K562 (cell line): ENCODE measurements at regions not wholly inside any gene's neighbourhood (a gene's known extent, or its start where the extent isn't known, plus 50 kb on each side); places are given as distances from the start of the nearest gene placed in this dataset.

ENCODE experiments used
- ATAC-seq: fragments of 200-7000 bp; cut with Tn5 transposase; 3 replicates; pipeline ENCODE4 v1.9.1; 2020; ENCODE audit warnings: moderate library complexity
- BruUV-seq: library from RNA; stranded (reverse); fragments of 400-500 nt; replicated peaks from 2 replicates; lab custom pipeline; 2021; lab: Mats Ljungman, UMichigan
- CTCF ChIA-PET: fragments of 300-600 bp; formaldehyde crosslinking; extraction: SDS; loops from one replicate; lab custom pipeline; 2021; ENCODE audit warnings: low intra/inter-chr PET ratio; lab: Yijun Ruan, JAX
- POLR2A ChIA-PET: fragments of 300-600, 350-650 bp; sonication (Branson Sonifier 250); formaldehyde crosslinking; extraction: SDS; loops from one replicate; lab custom pipeline; 2021; ENCODE audit warnings: antibody characterized with exemption, inconsistent platforms; lab: Yijun Ruan, JAX
- DNase-seq, 4 experiments: peaks; one replicate each; pipeline versions ENCODE4 v3.0.0 to v3.0.0-alpha.2; 2011 to 2018; ENCODE audit warnings: low spot score in 3 of 4, mixed read lengths in 3 of 4; ENCODE audit errors: extremely low read depth in 1 of 4
- FAIRE-seq: peaks from 2 replicates; lab custom pipeline; 2011; peaks lifted over from hg19 to GRCh38; lab: Jason Lieb, UNC
- H2AFZ ChIP-seq: 2 replicates; pipeline ENCODE4 v1.6.0; 2011; ENCODE audit warnings: low read depth, low read length, control low read depth, inconsistent platforms
- H3K27ac ChIP-seq: fragments of 200-600 bp; 3 replicates; pipeline ENCODE4 v1.8.0; 2011; ENCODE audit warnings: low read depth, mild to moderate bottlenecking, control low read depth, inconsistent platforms, low read length, moderate library complexity, mixed read lengths; ENCODE audit errors: extremely low read depth
- H3K27me3 ChIP-seq, 2 experiments: fragments of 300-600 bp in 1 of 2; 2 replicates in 1 of 2; 3 replicates in 1 of 2; pipeline versions ENCODE4 v1.6.0 to v1.8.0; 2011; ENCODE audit warnings: inconsistent platforms in 2 of 2, low read length in 2 of 2, mild to moderate bottlenecking in 1 of 2, mixed read lengths in 1 of 2, moderate library complexity in 1 of 2; ENCODE audit not compliant: control insufficient read depth in 2 of 2, insufficient read depth in 2 of 2
- H3K36me3 ChIP-seq: fragments of 300-600 bp; 3 replicates; pipeline ENCODE4 v1.8.0; 2011; ENCODE audit warnings: mild to moderate bottlenecking, low read length, inconsistent platforms; ENCODE audit not compliant: control insufficient read depth, insufficient read depth
- H3K4me1 ChIP-seq, 2 experiments: fragments of 200-600 bp in 1 of 2; replicated peaks in 1 of 2; 2 replicates in 1 of 2; 3 replicates in 1 of 2; pipeline versions ENCODE4 v1.5.1 to v1.8.0; 2011; ENCODE audit warnings: inconsistent platforms in 2 of 2, low read length in 2 of 2, mild to moderate bottlenecking in 1 of 2, mixed read lengths in 1 of 2, moderate library complexity in 1 of 2; ENCODE audit not compliant: control insufficient read depth in 2 of 2, insufficient read depth in 2 of 2
- H3K4me2 ChIP-seq: 2 replicates; pipeline ENCODE4 v1.6.1; 2011; ENCODE audit warnings: low read length, control low read depth, inconsistent platforms, mixed read lengths; ENCODE audit not compliant: insufficient read depth
- H3K4me3 ChIP-seq: fragments of 200-600 bp; sonication (generic), shearing (Covaris generic); 2 replicates; pipeline ENCODE4 v1.5.1; 2016; ENCODE audit warnings: control low read depth, inconsistent platforms
- H3K79me2 ChIP-seq: fragments of 200-600 bp; 3 replicates; pipeline ENCODE4 v1.8.0; 2011; ENCODE audit warnings: low read length, inconsistent platforms; ENCODE audit not compliant: control insufficient read depth, insufficient read depth
- H3K9ac ChIP-seq, 2 experiments: 2 replicates each; pipeline versions ENCODE4 v1.6.0 to v1.6.1; 2011; ENCODE audit warnings: low read depth in 2 of 2, low read length in 2 of 2, control low read depth in 1 of 2, inconsistent platforms in 1 of 2, mild to moderate bottlenecking in 1 of 2, mixed read lengths in 1 of 2; ENCODE audit not compliant: insufficient read depth in 1 of 2
- H3K9me1 ChIP-seq: one replicate; pipeline ENCODE4 v1.6.0; 2011; ENCODE audit warnings: inconsistent platforms, mild to moderate bottlenecking, low read length, moderate library complexity; ENCODE audit not compliant: control insufficient read depth, insufficient read depth
- H3K9me3 ChIP-seq: replicated peaks from 2 replicates; pipeline ENCODE4 v1.5.1; 2011; ENCODE audit warnings: low read depth, low read length, inconsistent platforms; ENCODE audit not compliant: control insufficient read depth, insufficient read depth
- H4K20me1 ChIP-seq: replicated peaks from 2 replicates; pipeline ENCODE4 v1.6.1; 2011; ENCODE audit warnings: low read length, inconsistent platforms, mixed read lengths; ENCODE audit not compliant: control insufficient read depth, insufficient read depth
- HNRNPH1 ChIP-seq: fragments of 200-400 bp; formaldehyde crosslinking; optimal IDR thresholded peaks from 2 replicates; pipeline ENCODE3; 2017; ENCODE audit warnings: low read depth, mild to moderate bottlenecking, low read length, moderate library complexity
- ZFP36 ChIP-seq: fragments of 150-350 bp; IDR thresholded peaks from 2 replicates; pipeline ENCODE4 v1.6.1; 2018; ENCODE audit warnings: low read length, low read depth; ENCODE audit not compliant: partially characterized antibody
- WGBS: fragments of 100-300 bp; shearing (Covaris generic); methylation state at CpG from one replicate; pipeline ENCODE4 v1.1.6; 2016; ENCODE audit warnings: low coverage, mixed read lengths; ENCODE audit not compliant: insufficient coverage; ENCODE audit errors: missing lambda C conversion rate; 5-methylcytosine and 5-hydroxymethylcytosine counted together
- in situ Hi-C: fragments of 300-500 bp; cut with MboI; formaldehyde crosslinking; loops from 4 replicates; pipeline ENCODE4 v1.15.0; 2018; ENCODE audit warnings: inconsistent platforms, mixed read lengths
- intact Hi-C: fragments of 100-400 bp; cut with micrococcal nuclease; formaldehyde crosslinking; loops from 2 replicates; pipeline ENCODE4 v1.14.2; 2022
- TF ChIP-seq, protein P1 (sequence below): sonication (generic); formaldehyde crosslinking; IDR thresholded peaks from 2 replicates; pipeline ENCODE4 v1.8.1; 2023; ENCODE audit warnings: mild to moderate bottlenecking, missing genetic modification reagents, moderate library complexity
- TF ChIP-seq, protein P2 (sequence below): fragments of 250-450 bp; sonication (Bioruptor Pico); IDR thresholded peaks from 2 replicates; pipeline ENCODE4 v1.8.0; 2022; ENCODE audit warnings: moderate library complexity, mild to moderate bottlenecking, inconsistent platforms
- TF ChIP-seq, protein P3 (sequence below): fragments of 250-450 bp; sonication (Bioruptor Pico); IDR thresholded peaks from 2 replicates; pipeline ENCODE4 v1.4.0; 2020; ENCODE audit warnings: mild to moderate bottlenecking, moderate library complexity, borderline replicate concordance

GRCh38 chr6:168939041-168939440 lies 314.6 kb downstream of the THBS2 start:
- H3K4me1 ChIP-seq, result no peaks in the 10 kb centered on the region
- no peak overlapping the region for H3K4me3 ChIP-seq
- ChIA-PET POLR2A (no interaction called here), CTCF (no interaction called here)
- H3K36me3 ChIP-seq, result no peaks in the 10 kb centered on the region
- no peaks in the 10 kb centered on the region for H3K79me2 ChIP-seq
- no TSS peak for BruUV-seq
- ATAC-seq (no peak), FAIRE-seq (no peak), DNase-seq (no peak)
- TF ChIP-seq, protein P1, sequence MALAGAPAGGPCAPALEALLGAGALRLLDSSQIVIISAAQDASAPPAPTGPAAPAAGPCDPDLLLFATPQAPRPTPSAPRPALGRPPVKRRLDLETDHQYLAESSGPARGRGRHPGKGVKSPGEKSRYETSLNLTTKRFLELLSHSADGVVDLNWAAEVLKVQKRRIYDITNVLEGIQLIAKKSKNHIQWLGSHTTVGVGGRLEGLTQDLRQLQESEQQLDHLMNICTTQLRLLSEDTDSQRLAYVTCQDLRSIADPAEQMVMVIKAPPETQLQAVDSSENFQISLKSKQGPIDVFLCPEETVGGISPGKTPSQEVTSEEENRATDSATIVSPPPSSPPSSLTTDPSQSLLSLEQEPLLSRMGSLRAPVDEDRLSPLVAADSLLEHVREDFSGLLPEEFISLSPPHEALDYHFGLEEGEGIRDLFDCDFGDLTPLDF (CRISPR knock-in tag), result no peak
- TF ChIP-seq HNRNPH1 (no peak), ZFP36 (no peak)
- TF ChIP-seq, protein P2, sequence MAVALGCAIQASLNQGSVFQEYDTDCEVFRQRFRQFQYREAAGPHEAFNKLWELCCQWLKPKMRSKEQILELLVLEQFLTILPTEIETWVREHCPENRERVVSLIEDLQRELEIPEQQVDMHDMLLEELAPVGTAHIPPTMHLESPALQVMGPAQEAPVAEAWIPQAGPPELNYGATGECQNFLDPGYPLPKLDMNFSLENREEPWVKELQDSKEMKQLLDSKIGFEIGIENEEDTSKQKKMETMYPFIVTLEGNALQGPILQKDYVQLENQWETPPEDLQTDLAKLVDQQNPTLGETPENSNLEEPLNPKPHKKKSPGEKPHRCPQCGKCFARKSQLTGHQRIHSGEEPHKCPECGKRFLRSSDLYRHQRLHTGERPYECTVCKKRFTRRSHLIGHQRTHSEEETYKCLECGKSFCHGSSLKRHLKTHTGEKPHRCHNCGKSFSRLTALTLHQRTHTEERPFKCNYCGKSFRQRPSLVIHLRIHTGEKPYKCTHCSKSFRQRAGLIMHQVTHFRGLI (CRISPR knock-in tag), result no peak
- TF ChIP-seq, protein P3, sequence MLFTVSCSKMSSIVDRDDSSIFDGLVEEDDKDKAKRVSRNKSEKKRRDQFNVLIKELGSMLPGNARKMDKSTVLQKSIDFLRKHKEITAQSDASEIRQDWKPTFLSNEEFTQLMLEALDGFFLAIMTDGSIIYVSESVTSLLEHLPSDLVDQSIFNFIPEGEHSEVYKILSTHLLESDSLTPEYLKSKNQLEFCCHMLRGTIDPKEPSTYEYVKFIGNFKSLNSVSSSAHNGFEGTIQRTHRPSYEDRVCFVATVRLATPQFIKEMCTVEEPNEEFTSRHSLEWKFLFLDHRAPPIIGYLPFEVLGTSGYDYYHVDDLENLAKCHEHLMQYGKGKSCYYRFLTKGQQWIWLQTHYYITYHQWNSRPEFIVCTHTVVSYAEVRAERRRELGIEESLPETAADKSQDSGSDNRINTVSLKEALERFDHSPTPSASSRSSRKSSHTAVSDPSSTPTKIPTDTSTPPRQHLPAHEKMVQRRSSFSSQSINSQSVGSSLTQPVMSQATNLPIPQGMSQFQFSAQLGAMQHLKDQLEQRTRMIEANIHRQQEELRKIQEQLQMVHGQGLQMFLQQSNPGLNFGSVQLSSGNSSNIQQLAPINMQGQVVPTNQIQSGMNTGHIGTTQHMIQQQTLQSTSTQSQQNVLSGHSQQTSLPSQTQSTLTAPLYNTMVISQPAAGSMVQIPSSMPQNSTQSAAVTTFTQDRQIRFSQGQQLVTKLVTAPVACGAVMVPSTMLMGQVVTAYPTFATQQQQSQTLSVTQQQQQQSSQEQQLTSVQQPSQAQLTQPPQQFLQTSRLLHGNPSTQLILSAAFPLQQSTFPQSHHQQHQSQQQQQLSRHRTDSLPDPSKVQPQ (CRISPR knock-in tag), result no peak
- no peak overlapping the region for H2AFZ ChIP-seq
- intact Hi-C loops (no loop called here), in situ Hi-C loops (no loop called here)
- no peak overlapping the region for H3K4me2 ChIP-seq
- H4K20me1 ChIP-seq, result 0 out of 2 replicates have a peak, but pooled peaks cover 3% of the 10 kb centered on the region
- H3K27me3 ChIP-seq, result peaks cover 35 to 63% of the 10 kb centered on the region in 2 experiments; a peak in 4 of 5 replicates
- H3K9me3 ChIP-seq, result no peaks in the 10 kb centered on the region
- no peak overlapping the region for H3K9ac ChIP-seq
- 2% methylated on average over 4 of the region's 4 CpGs for WGBS
- H3K9me1 ChIP-seq, result no peaks in the 10 kb centered on the region
- no peak overlapping the region for H3K27ac ChIP-seq
